ENCODE measurements at regions not wholly inside any gene's neighbourhood (a gene's known extent, or its start where the extent isn't known, plus 50 kb on each side); places are given as distances from the start of the nearest gene placed in this dataset.

GRCh38 chr10:121129266-121129665, 278.1 kb downstream of the WDR11 start:
- H3K27me3 Mint-ChIP-seq = peaks cover 0 to 4% of the 10 kb centered on the region in 2 donors
- intact Hi-C loops (cut with micrococcal nuclease) = no loop called here
- ChIA-PET CTCF (ENCODE audit: partially characterized antibody) (no interaction called here), POLR2A (ENCODE audit: partially characterized antibody) (no interaction called here)
- no peak overlapping the region for H3K4me3 Mint-ChIP-seq
- DNase-seq = no peak
- no peaks in the 10 kb centered on the region for H3K27me3 ChIP-seq (ENCODE audit: insufficient read depth, low read length)
- H3K4me1 Mint-ChIP-seq = no peaks in the 10 kb centered on the region
- H3K4me3 ChIP-seq (ENCODE audit: low read length in 2 of 2) = no peak overlapping the region
- no peaks in the 10 kb centered on the region for H3K36me3 Mint-ChIP-seq
- no peak overlapping the region for H3K27ac ChIP-seq (ENCODE audit: low read depth, low read length)
- no peak overlapping the region for H3K27ac Mint-ChIP-seq
- no peaks in the 10 kb centered on the region for H3K36me3 ChIP-seq (ENCODE audit: insufficient read depth, low read length)
- H3K4me1 ChIP-seq (ENCODE audit: insufficient read depth, low read length) = no peaks in the 10 kb centered on the region
- no peaks in the 10 kb centered on the region for H3K9me3 ChIP-seq (ENCODE audit: control insufficient read depth in 1 of 2, low read length in 2 of 2)
- H3K9me3 Mint-ChIP-seq = peaks cover 0 to 5% (median 0%) of the 10 kb centered on the region in 8 donors

GRCh38 chr10:121130382-121130781, 279.2 kb downstream of the WDR11 start:
- Histone ChIP-seq H3K4me1 (ENCODE audit: insufficient read depth, low read length) (no peaks in the 10 kb centered on the region), H3K4me3 (ENCODE audit: low read length in 2 of 2) (no peak overlapping the region), H3K27me3 (ENCODE audit: insufficient read depth, low read length) (no peaks in the 10 kb centered on the region), H3K27ac (ENCODE audit: low read depth, low read length) (no peak overlapping the region), H3K36me3 (ENCODE audit: insufficient read depth, low read length) (no peaks in the 10 kb centered on the region), H3K9me3 (ENCODE audit: control insufficient read depth in 1 of 2, low read length in 2 of 2) (no peaks in the 10 kb centered on the region)
- H3K27ac Mint-ChIP-seq = no peak overlapping the region
- H3K27me3 Mint-ChIP-seq = peaks cover 0 to 4% of the 10 kb centered on the region in 2 donors
- peak overlapping the region in 1 of 8 donors; percentile 6 for H3K4me3 Mint-ChIP-seq
- ChIA-PET POLR2A (ENCODE audit: partially characterized antibody) (no interaction called here), CTCF (ENCODE audit: partially characterized antibody) (no interaction called here)
- H3K4me1 Mint-ChIP-seq = no peaks in the 10 kb centered on the region
- DNase-seq = no peak
- peaks cover 0 to 5% (median 3%) of the 10 kb centered on the region in 8 donors for H3K9me3 Mint-ChIP-seq
- intact Hi-C loops (cut with micrococcal nuclease) = no loop called here
- H3K36me3 Mint-ChIP-seq = no peaks in the 10 kb centered on the region

GRCh38 chr10:121131014-121131413, 279.9 kb downstream of the WDR11 start:
- intact Hi-C loops (cut with micrococcal nuclease) = no loop called here
- Mint-ChIP-seq H3K27me3 (peaks cover 0 to 4% of the 10 kb centered on the region in 2 donors), H3K27ac (no peak overlapping the region), H3K36me3 (no peaks in the 10 kb centered on the region), H3K4me3 (no peak overlapping the region), H3K4me1 (no peaks in the 10 kb centered on the region), H3K9me3 (peaks cover 0 to 5% (median 3%) of the 10 kb centered on the region in 8 donors)
- no peaks in the 10 kb centered on the region for H3K9me3 ChIP-seq (ENCODE audit: control insufficient read depth in 1 of 2, low read length in 2 of 2)
- no peaks in the 10 kb centered on the region for H3K36me3 ChIP-seq (ENCODE audit: insufficient read depth, low read length)
- H3K4me1 ChIP-seq (ENCODE audit: insufficient read depth, low read length) = no peaks in the 10 kb centered on the region
- no peaks in the 10 kb centered on the region for H3K27me3 ChIP-seq (ENCODE audit: insufficient read depth, low read length)
- DNase-seq = no peak
- H3K4me3 ChIP-seq (ENCODE audit: low read length in 2 of 2) = no peak overlapping the region
- ChIA-PET CTCF (ENCODE audit: partially characterized antibody) (no interaction called here), POLR2A (ENCODE audit: partially characterized antibody) (no interaction called here)
- no peak overlapping the region for H3K27ac ChIP-seq (ENCODE audit: low read depth, low read length)

GRCh38 chr10:121131426-121132265, 280.5 kb downstream of the WDR11 start:
- Mint-ChIP-seq H3K4me1 (no peaks in the 10 kb centered on the region), H3K36me3 (no peaks in the 10 kb centered on the region), H3K27me3 (peaks cover 2 to 4% of the 10 kb centered on the region in 2 donors), H3K4me3 (no peak overlapping the region), H3K27ac (no peak overlapping the region), H3K9me3 (peaks cover 0 to 6% (median 3%) of the 10 kb centered on the region in 8 donors)
- Histone ChIP-seq H3K27me3 (ENCODE audit: insufficient read depth, low read length) (no peaks in the 10 kb centered on the region), H3K27ac (ENCODE audit: low read depth, low read length) (no peak overlapping the region), H3K4me1 (ENCODE audit: insufficient read depth, low read length) (no peaks in the 10 kb centered on the region), H3K9me3 (ENCODE audit: control insufficient read depth in 1 of 2, low read length in 2 of 2) (no peaks in the 10 kb centered on the region), H3K4me3 (ENCODE audit: low read length in 2 of 2) (no peak overlapping the region), H3K36me3 (ENCODE audit: insufficient read depth, low read length) (no peaks in the 10 kb centered on the region)
- intact Hi-C loops (cut with micrococcal nuclease) = no loop called here
- ChIA-PET POLR2A (ENCODE audit: partially characterized antibody) (no interaction called here), CTCF (ENCODE audit: partially characterized antibody) (no interaction called here)
- DNase-seq = no peak

GRCh38 chr10:121132273-121132672, 281.1 kb downstream of the WDR11 start:
- CTCF ChIA-PET (ENCODE audit: partially characterized antibody) = no interaction called here
- POLR2A ChIA-PET (ENCODE audit: partially characterized antibody) = no interaction called here
- H3K4me3 Mint-ChIP-seq = no peak overlapping the region

GRCh38 chr10:121133901-121134300, 282.7 kb downstream of the WDR11 start:
- CTCF ChIA-PET (ENCODE audit: partially characterized antibody) = no interaction called here
- H3K4me3 Mint-ChIP-seq = no peak overlapping the region
- Histone ChIP-seq H3K4me3 (ENCODE audit: low read length in 2 of 2) (no peak overlapping the region), H3K27me3 (ENCODE audit: insufficient read depth, low read length) (no peaks in the 10 kb centered on the region), H3K4me1 (ENCODE audit: insufficient read depth, low read length) (no peaks in the 10 kb centered on the region), H3K9me3 (ENCODE audit: control insufficient read depth in 1 of 2, low read length in 2 of 2) (no peaks in the 10 kb centered on the region), H3K36me3 (ENCODE audit: insufficient read depth, low read length) (no peaks in the 10 kb centered on the region), H3K27ac (ENCODE audit: low read depth, low read length) (no peak overlapping the region)
- H3K27ac Mint-ChIP-seq = no peak overlapping the region
- H3K36me3 Mint-ChIP-seq = no peaks in the 10 kb centered on the region
- intact Hi-C loops (cut with micrococcal nuclease) = no loop called here
- H3K9me3 Mint-ChIP-seq = peaks cover 0 to 6% (median 3%) of the 10 kb centered on the region in 8 donors
- no peaks in the 10 kb centered on the region for H3K4me1 Mint-ChIP-seq
- peaks cover 2 to 4% of the 10 kb centered on the region in 2 donors for H3K27me3 Mint-ChIP-seq
- POLR2A ChIA-PET (ENCODE audit: partially characterized antibody) = no interaction called here
- DNase-seq = no peak

More at GRCh38 chr10:121132273-121132672, 281.1 kb downstream of the WDR11 start:
- no peak for DNase-seq
- H3K9me3 Mint-ChIP-seq = peaks cover 0 to 6% (median 3%) of the 10 kb centered on the region in 8 donors
- H3K9me3 ChIP-seq (ENCODE audit: control insufficient read depth in 1 of 2, low read length in 2 of 2) = no peaks in the 10 kb centered on the region
- no peak overlapping the region for H3K27ac ChIP-seq (ENCODE audit: low read depth, low read length)
- no peak overlapping the region for H3K4me3 ChIP-seq (ENCODE audit: low read length in 2 of 2)
- no peaks in the 10 kb centered on the region for H3K4me1 ChIP-seq (ENCODE audit: insufficient read depth, low read length)
- no peaks in the 10 kb centered on the region for H3K4me1 Mint-ChIP-seq
- H3K36me3 Mint-ChIP-seq = no peaks in the 10 kb centered on the region
- no peak overlapping the region for H3K27ac Mint-ChIP-seq
- no peaks in the 10 kb centered on the region for H3K27me3 ChIP-seq (ENCODE audit: insufficient read depth, low read length)
- intact Hi-C loops (cut with micrococcal nuclease) = no loop called here
- H3K36me3 ChIP-seq (ENCODE audit: insufficient read depth, low read length) = no peaks in the 10 kb centered on the region
- H3K27me3 Mint-ChIP-seq = peaks cover 2 to 4% of the 10 kb centered on the region in 2 donors

GRCh38 chr10:121134711-121135110, 283.5 kb downstream of the WDR11 start:
- CTCF ChIA-PET (ENCODE audit: partially characterized antibody) = no interaction called here
- POLR2A ChIA-PET (ENCODE audit: partially characterized antibody) = no interaction called here
- no peaks in the 10 kb centered on the region for H3K36me3 ChIP-seq (ENCODE audit: insufficient read depth, low read length)
- no peak for DNase-seq
- H3K4me1 ChIP-seq (ENCODE audit: insufficient read depth, low read length) = no peaks in the 10 kb centered on the region
- H3K9me3 Mint-ChIP-seq = peaks cover 0 to 5% (median 3%) of the 10 kb centered on the region in 8 donors
- H3K4me3 Mint-ChIP-seq = no peak overlapping the region
- H3K27ac Mint-ChIP-seq = no peak overlapping the region
- H3K27me3 ChIP-seq (ENCODE audit: insufficient read depth, low read length) = no peaks in the 10 kb centered on the region
- no peaks in the 10 kb centered on the region for H3K4me1 Mint-ChIP-seq
- H3K9me3 ChIP-seq (ENCODE audit: control insufficient read depth in 1 of 2, low read length in 2 of 2) = no peaks in the 10 kb centered on the region
- H3K36me3 Mint-ChIP-seq = no peaks in the 10 kb centered on the region
- peaks cover 2 to 4% of the 10 kb centered on the region in 2 donors for H3K27me3 Mint-ChIP-seq
- no peak overlapping the region for H3K4me3 ChIP-seq (ENCODE audit: low read length in 2 of 2)
- intact Hi-C loops (cut with micrococcal nuclease) = no loop called here
- no peak overlapping the region for H3K27ac ChIP-seq (ENCODE audit: low read depth, low read length)

All from CD4-positive, alpha-beta memory T cell (primary cell).